ENCODE measurements at regions not wholly inside any gene's neighbourhood (a gene's known extent, or its start where the extent isn't known, plus 50 kb on each side); places are given as distances from the start of the nearest gene placed in this dataset.

GRCh38 chr13:22121146-22121739 lies 450.4 kb downstream of the FGF9 start:
- Histone ChIP-seq H3K79me2 (ENCODE audit: control insufficient read depth, insufficient read depth, low read length) (no peaks in the 10 kb centered on the region), H3K4me1 (ENCODE audit: control insufficient read depth, extremely low read depth, insufficient read depth, low read length) (no peaks in the 10 kb centered on the region), H3K36me3 (ENCODE audit: control insufficient read depth in 2 of 2, extremely low read depth in 1 of 2, insufficient read depth in 2 of 2, low read length in 2 of 2) (no peaks in the 10 kb centered on the region), H3K4me3 (ENCODE audit: control insufficient read depth in 2 of 3, extremely low read depth in 1 of 3, insufficient read depth in 2 of 3, low read depth in 1 of 3, low read length in 3 of 3) (no peak overlapping the region), H3K27ac (ENCODE audit: control insufficient read depth, insufficient read depth, low read length) (no peak overlapping the region), H3K9me3 (ENCODE audit: control insufficient read depth, low read depth, low read length) (peaks cover 9% of the 10 kb centered on the region), H3K9me1 (ENCODE audit: control insufficient read depth, extremely low read depth, insufficient read depth, low read length) (no peaks in the 10 kb centered on the region), H3K27me3 (ENCODE audit: control insufficient read depth, extremely low read depth, insufficient read depth, low read length) (no peaks in the 10 kb centered on the region), H3K9ac (ENCODE audit: control insufficient read depth, extremely low read depth, insufficient read depth, low read length) (no peak overlapping the region), H4K20me1 (ENCODE audit: control insufficient read depth, extremely low read depth, insufficient read depth, low read length) (no peaks in the 10 kb centered on the region), H3K4me2 (ENCODE audit: control insufficient read depth, extremely low read depth, insufficient read depth, low read depth, low read length) (no peak overlapping the region), H2AFZ (ENCODE audit: control insufficient read depth, low read length) (no peak overlapping the region)
- FAIRE-seq (no peak), DNase-seq (ENCODE audit: low read depth, low spot score) (no peak)
- TF ChIP-seq EZH2 (IDR thresholded peaks at IDR 0.05; ENCODE audit: low read length) (no peak), CTCF (optimal IDR thresholded peaks at IDR 0.05 in 1 of 3, IDR thresholded peaks at IDR 0.05 in 1 of 3, conservative IDR thresholded peaks at IDR 0.05 in 1 of 3; ENCODE audit: extremely low read depth in 1 of 3, insufficient read depth in 2 of 3, low read length in 3 of 3) (no peak)
- dilution Hi-C loops (cut with MboI; ENCODE audit: extremely low pct_ligation_motif_present, low sequenced_read_pairs) = no loop called here

GRCh38 chr13:22126433-22127021 lies 455.7 kb downstream of the FGF9 start:
- TF ChIP-seq CTCF (optimal IDR thresholded peaks at IDR 0.05 in 1 of 3, IDR thresholded peaks at IDR 0.05 in 1 of 3, conservative IDR thresholded peaks at IDR 0.05 in 1 of 3; ENCODE audit: extremely low read depth in 1 of 3, insufficient read depth in 2 of 3, low read length in 3 of 3) = no peak
- TF ChIP-seq EZH2 (IDR thresholded peaks at IDR 0.05; ENCODE audit: low read length) = no peak
- Histone ChIP-seq H3K27me3 (ENCODE audit: control insufficient read depth, extremely low read depth, insufficient read depth, low read length) (no peaks in the 10 kb centered on the region), H2AFZ (ENCODE audit: control insufficient read depth, low read length) (no peak overlapping the region), H3K9me1 (ENCODE audit: control insufficient read depth, extremely low read depth, insufficient read depth, low read length) (no peaks in the 10 kb centered on the region), H4K20me1 (ENCODE audit: control insufficient read depth, extremely low read depth, insufficient read depth, low read length) (no peaks in the 10 kb centered on the region), H3K4me3 (ENCODE audit: control insufficient read depth in 2 of 3, extremely low read depth in 1 of 3, insufficient read depth in 2 of 3, low read depth in 1 of 3, low read length in 3 of 3) (no peak overlapping the region), H3K27ac (ENCODE audit: control insufficient read depth, insufficient read depth, low read length) (no peak overlapping the region), H3K36me3 (ENCODE audit: control insufficient read depth in 2 of 2, extremely low read depth in 1 of 2, insufficient read depth in 2 of 2, low read length in 2 of 2) (no peaks in the 10 kb centered on the region), H3K79me2 (ENCODE audit: control insufficient read depth, insufficient read depth, low read length) (no peaks in the 10 kb centered on the region), H3K4me2 (ENCODE audit: control insufficient read depth, extremely low read depth, insufficient read depth, low read depth, low read length) (no peak overlapping the region), H3K4me1 (ENCODE audit: control insufficient read depth, extremely low read depth, insufficient read depth, low read length) (no peaks in the 10 kb centered on the region), H3K9me3 (ENCODE audit: control insufficient read depth, low read depth, low read length) (no peaks in the 10 kb centered on the region), H3K9ac (ENCODE audit: control insufficient read depth, extremely low read depth, insufficient read depth, low read length) (no peak overlapping the region)
- dilution Hi-C loops (cut with MboI; ENCODE audit: extremely low pct_ligation_motif_present, low sequenced_read_pairs) = no loop called here
- no peak for DNase-seq (ENCODE audit: low read depth, low spot score)
- no peak for FAIRE-seq

Measured in keratinocyte (primary cell).